GM10266 (cell line): ENCODE measurements at regions not wholly inside any gene's neighbourhood (a gene's known extent, or its start where the extent isn't known, plus 50 kb on each side); places are given as distances from the start of the nearest gene placed in this dataset.

Experiments used
- DNase-seq: peaks from one replicate; pipeline ENCODE4 v3.0.0; 2012; ENCODE audit errors: extremely low spot score
- CTCF ChIP-seq: IDR thresholded peaks from 2 replicates; pipeline ENCODE4 v1.5.1; 2012; ENCODE audit warnings: mild to moderate bottlenecking, low read depth; ENCODE audit not compliant: control insufficient read depth, insufficient read depth; ENCODE audit errors: missing control alignments

GRCh38 chr7:53542157-53542556 lies 506.7 kb downstream of the POM121L12 start:
- no peak for TF ChIP-seq CTCF
- no peak for DNase-seq
